ENCODE measurements at regions not wholly inside any gene's neighbourhood (a gene's known extent, or its start where the extent isn't known, plus 50 kb on each side); places are given as distances from the start of the nearest gene placed in this dataset.

DNA sequence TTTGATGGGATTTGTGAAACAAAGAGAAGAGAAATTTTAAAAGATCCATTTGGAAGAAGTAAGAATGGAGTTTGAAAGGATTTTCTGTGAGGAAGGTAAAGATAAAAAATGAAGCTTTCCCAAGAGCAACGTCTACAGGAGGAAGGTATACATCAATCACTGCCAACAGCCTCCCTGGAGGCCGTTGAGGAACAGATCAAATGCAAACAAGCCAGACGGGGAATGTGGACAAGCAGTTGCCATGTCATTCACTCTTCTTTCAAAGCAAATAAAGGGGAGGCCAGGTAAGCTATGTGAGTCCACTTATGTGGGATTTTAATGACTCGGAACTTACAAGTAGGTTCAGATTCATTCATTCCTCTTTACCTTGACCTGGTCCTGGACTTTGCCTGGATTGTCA, 1020.5 kb upstream of the AGA start:
- H4K20me1 ChIP-seq (ENCODE audit: insufficient read depth): no peaks in the 10 kb centered on the region
- no peak overlapping the region for H3K27ac ChIP-seq
- TF ChIP-seq, protein P1, sequence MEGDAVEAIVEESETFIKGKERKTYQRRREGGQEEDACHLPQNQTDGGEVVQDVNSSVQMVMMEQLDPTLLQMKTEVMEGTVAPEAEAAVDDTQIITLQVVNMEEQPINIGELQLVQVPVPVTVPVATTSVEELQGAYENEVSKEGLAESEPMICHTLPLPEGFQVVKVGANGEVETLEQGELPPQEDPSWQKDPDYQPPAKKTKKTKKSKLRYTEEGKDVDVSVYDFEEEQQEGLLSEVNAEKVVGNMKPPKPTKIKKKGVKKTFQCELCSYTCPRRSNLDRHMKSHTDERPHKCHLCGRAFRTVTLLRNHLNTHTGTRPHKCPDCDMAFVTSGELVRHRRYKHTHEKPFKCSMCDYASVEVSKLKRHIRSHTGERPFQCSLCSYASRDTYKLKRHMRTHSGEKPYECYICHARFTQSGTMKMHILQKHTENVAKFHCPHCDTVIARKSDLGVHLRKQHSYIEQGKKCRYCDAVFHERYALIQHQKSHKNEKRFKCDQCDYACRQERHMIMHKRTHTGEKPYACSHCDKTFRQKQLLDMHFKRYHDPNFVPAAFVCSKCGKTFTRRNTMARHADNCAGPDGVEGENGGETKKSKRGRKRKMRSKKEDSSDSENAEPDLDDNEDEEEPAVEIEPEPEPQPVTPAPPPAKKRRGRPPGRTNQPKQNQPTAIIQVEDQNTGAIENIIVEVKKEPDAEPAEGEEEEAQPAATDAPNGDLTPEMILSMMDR (conservative IDR thresholded peaks at IDR 0.05; ENCODE audit: low read depth, low read length): no peak
- H3K79me2 ChIP-seq (ENCODE audit: insufficient read depth, low read depth): no peaks in the 10 kb centered on the region
- no peak overlapping the region for H3K4me3 ChIP-seq (IDR thresholded peaks at IDR 0.05; ENCODE audit: insufficient read depth, low read depth, low read length)
- H2AFZ ChIP-seq (ENCODE audit: low read depth): no peak overlapping the region
- no peak overlapping the region for H3K4me2 ChIP-seq
- H3K9ac ChIP-seq: no peak overlapping the region
- no peaks in the 10 kb centered on the region for H3K4me1 ChIP-seq (ENCODE audit: low read depth, poor library complexity, severe bottlenecking)
- no peaks in the 10 kb centered on the region for H3K36me3 ChIP-seq (ENCODE audit: insufficient read depth)
- H3K27me3 ChIP-seq (ENCODE audit: insufficient read depth, low read depth): no peaks in the 10 kb centered on the region

DNA sequence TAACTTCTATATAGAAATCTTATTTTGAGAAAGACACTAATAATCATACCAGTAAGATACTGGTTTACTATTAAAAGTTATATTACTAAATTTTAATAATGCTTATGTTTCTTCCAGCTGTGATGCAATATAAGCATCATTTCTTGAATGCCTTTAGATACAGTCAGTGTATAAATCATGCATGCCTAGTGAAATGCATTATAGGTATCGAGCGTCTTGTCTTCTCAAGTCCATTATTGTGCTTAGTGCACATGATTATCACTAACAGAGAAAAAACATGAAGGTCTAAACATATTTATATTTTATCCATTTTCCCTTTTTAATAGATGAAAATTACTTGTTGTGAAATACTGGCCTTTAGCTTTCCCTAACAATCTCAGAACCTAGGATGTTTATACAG, 1021.5 kb upstream of the AGA start:
- TF ChIP-seq, protein P1 (conservative IDR thresholded peaks at IDR 0.05; ENCODE audit: low read depth, low read length): no peak
- Histone ChIP-seq H3K4me2 (no peak overlapping the region), H3K36me3 (ENCODE audit: insufficient read depth) (no peaks in the 10 kb centered on the region), H2AFZ (ENCODE audit: low read depth) (no peak overlapping the region), H3K4me3 (IDR thresholded peaks at IDR 0.05; ENCODE audit: insufficient read depth, low read depth, low read length) (no peak overlapping the region), H3K27me3 (ENCODE audit: insufficient read depth, low read depth) (no peaks in the 10 kb centered on the region), H3K4me1 (ENCODE audit: low read depth, poor library complexity, severe bottlenecking) (no peaks in the 10 kb centered on the region), H3K79me2 (ENCODE audit: insufficient read depth, low read depth) (no peaks in the 10 kb centered on the region), H4K20me1 (ENCODE audit: insufficient read depth) (no peaks in the 10 kb centered on the region), H3K27ac (no peak overlapping the region), H3K9ac (no peak overlapping the region)

DNA sequence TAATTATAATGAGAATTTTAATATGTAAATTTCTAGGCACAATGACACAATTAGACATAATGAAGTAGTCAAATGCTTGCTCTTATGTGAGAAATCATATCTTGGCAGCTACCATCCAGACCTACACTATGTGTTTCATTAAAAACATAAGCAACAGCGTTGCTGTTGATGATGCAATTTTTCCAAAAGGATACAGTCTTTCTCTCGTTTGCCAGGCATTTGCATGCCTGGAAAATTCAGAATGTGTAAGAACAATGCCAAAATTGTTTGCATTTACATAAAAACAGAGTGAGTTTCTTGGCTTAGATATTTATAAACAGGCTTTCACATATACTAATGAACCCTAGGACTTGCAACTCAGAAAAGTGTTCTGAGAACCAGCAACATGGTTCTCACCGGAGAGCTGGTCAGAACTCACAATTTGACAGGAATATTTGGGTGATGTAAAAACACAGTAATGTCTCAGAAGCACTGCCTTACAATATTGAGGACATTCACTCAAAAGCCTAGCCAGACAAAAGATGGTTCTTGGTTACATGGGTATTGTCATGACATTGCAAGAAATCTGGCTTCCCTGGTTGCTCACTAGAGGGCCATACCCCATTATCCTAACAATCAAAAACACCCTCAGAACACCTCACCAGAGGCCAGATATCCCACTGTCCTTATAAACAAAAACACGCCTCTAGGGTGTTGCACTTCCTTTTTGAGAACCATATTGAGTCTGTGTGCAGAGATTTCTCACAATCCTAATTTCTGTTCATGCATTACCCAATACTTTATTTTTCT, 1029.0 kb upstream of the AGA start:
- no peaks in the 10 kb centered on the region for H3K79me2 ChIP-seq (ENCODE audit: insufficient read depth, low read depth)
- H3K4me2 ChIP-seq: no peak overlapping the region
- H3K27ac ChIP-seq: no peak overlapping the region
- no peak overlapping the region for H3K4me3 ChIP-seq (IDR thresholded peaks at IDR 0.05; ENCODE audit: insufficient read depth, low read depth, low read length)
- no peaks in the 10 kb centered on the region for H3K4me1 ChIP-seq (ENCODE audit: low read depth, poor library complexity, severe bottlenecking)
- H4K20me1 ChIP-seq (ENCODE audit: insufficient read depth): no peaks in the 10 kb centered on the region
- H2AFZ ChIP-seq (ENCODE audit: low read depth): no peak overlapping the region
- TF ChIP-seq, protein P1 (conservative IDR thresholded peaks at IDR 0.05; ENCODE audit: low read depth, low read length): no peak
- no peaks in the 10 kb centered on the region for H3K27me3 ChIP-seq (ENCODE audit: insufficient read depth, low read depth)
- no peak overlapping the region for H3K9ac ChIP-seq
- no peaks in the 10 kb centered on the region for H3K36me3 ChIP-seq (ENCODE audit: insufficient read depth)

DNA sequence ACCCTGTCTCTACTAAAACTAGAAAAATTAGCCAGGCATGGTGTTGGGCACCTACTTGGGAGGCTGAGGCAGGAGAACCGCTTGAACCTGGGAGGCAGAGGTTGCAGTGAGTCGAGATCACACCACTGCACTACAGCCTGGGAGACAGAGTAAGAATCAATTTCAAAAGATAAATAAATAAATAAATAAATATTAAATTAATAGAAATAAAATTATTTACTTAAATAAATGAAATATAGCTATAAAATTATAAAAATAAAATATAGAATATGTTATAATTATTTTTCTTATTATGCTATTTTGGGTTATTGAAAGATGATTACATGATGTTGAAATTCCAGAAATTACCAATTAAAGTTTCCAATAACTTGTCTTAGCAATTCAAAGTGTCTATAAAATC, 1029.8 kb upstream of the AGA start:
- Histone ChIP-seq H3K9ac (no peak overlapping the region), H3K4me1 (ENCODE audit: low read depth, poor library complexity, severe bottlenecking) (no peaks in the 10 kb centered on the region), H3K36me3 (ENCODE audit: insufficient read depth) (no peaks in the 10 kb centered on the region), H3K79me2 (ENCODE audit: insufficient read depth, low read depth) (no peaks in the 10 kb centered on the region), H2AFZ (ENCODE audit: low read depth) (no peak overlapping the region), H3K4me3 (IDR thresholded peaks at IDR 0.05; ENCODE audit: insufficient read depth, low read depth, low read length) (no peak overlapping the region), H4K20me1 (ENCODE audit: insufficient read depth) (no peaks in the 10 kb centered on the region), H3K27ac (no peak overlapping the region), H3K27me3 (ENCODE audit: insufficient read depth, low read depth) (no peaks in the 10 kb centered on the region), H3K4me2 (no peak overlapping the region)
- TF ChIP-seq, protein P1 (conservative IDR thresholded peaks at IDR 0.05; ENCODE audit: low read depth, low read length): no peak

Measured in KMS-11 (cell line).